Stomach (tissue), 8 donors: ENCODE measurements at regions not wholly inside any gene's neighbourhood (a gene's known extent, or its start where the extent isn't known, plus 50 kb on each side); places are given as distances from the start of the nearest gene placed in this dataset.

ENCODE experiments used
- DNase-seq, 2 donors: peaks; one replicate each; pipeline versions ENCODE4 v3.0.0 to v3.0.0-alpha.2; 2013 to 2019
- H3K27ac ChIP-seq, 5 donors: fragments of 200-600 bp in 4 of 5; sonication (generic) in 4 of 5; one replicate each; pipeline ENCODE4 v1.5.1; 2013 to 2019; ENCODE audit warnings: mild to moderate bottlenecking in 1 of 5, moderate library complexity in 1 of 5
- H3K27me3 ChIP-seq, 3 donors: fragments of 200-600 bp; sonication (generic); one replicate each; pipeline ENCODE4 v1.5.1; 2017 to 2019; ENCODE audit warnings: mixed run types in 1 of 3
- H3K36me3 ChIP-seq, 4 donors: fragments of 200-600 bp; sonication (generic); 1 replicate in 3 of 4; 2 replicates in 1 of 4; pipeline ENCODE4 v1.5.1; 2016 to 2019
- H3K4me1 ChIP-seq, 4 donors: fragments of 200-600 bp; sonication (generic); one replicate each; pipeline ENCODE4 v1.5.1; 2016 to 2019
- H3K4me3 ChIP-seq, 4 donors: fragments of 200-600 bp; sonication (generic) in 3 of 4; one replicate each; pipeline ENCODE4 v1.5.1; 2016 to 2019; ENCODE audit warnings: mild to moderate bottlenecking in 1 of 4
- H3K9me3 ChIP-seq, 4 donors: fragments of 200-600 bp; sonication (generic); one replicate each; pipeline ENCODE4 v1.5.1; 2016 to 2019
- CTCF ChIP-seq, 7 experiments: fragments of 450-650 bp in 4 of 7; fragments of 200-600 bp in 3 of 7; sonication (generic) in 3 of 7; IDR thresholded peaks; one replicate each; pipeline ENCODE4 v1.5.1; 2016 to 2019; ENCODE audit warnings: antibody characterized with exemption in 7 of 7, control low read depth in 2 of 7, mild to moderate bottlenecking in 1 of 7
- EP300 ChIP-seq: sonication (generic); formaldehyde crosslinking; IDR thresholded peaks from one replicate; pipeline ENCODE4 v1.6.1; 2017; ENCODE audit warnings: antibody characterized with exemption
- POLR2A ChIP-seq, 4 donors: fragments of 450-650 bp; IDR thresholded peaks; one replicate each; pipeline ENCODE4 v1.6.1; 2016; ENCODE audit warnings: antibody characterized with exemption in 4 of 4, control low read depth in 2 of 4, mild to moderate bottlenecking in 1 of 4, moderate library complexity in 1 of 4
- POLR2AphosphoS5 ChIP-seq, 3 donors: sonication (generic); formaldehyde crosslinking; IDR thresholded peaks; one replicate each; pipeline ENCODE4 v1.6.1; 2016; ENCODE audit warnings: antibody characterized with exemption in 3 of 3
- WGBS, 5 donors: extraction: QIAGEN DNeasy Blood & Tissue Kit in 3 of 5; methylation state at CpG; one replicate each; pipeline versions ENCODE4 v1.1.5 to v1.1.7; 2013 to 2018; 5-methylcytosine and 5-hydroxymethylcytosine counted together
- intact Hi-C: fragments of 100-400 bp; cut with DNase I; formaldehyde crosslinking; loops from one replicate; pipeline ENCODE4 v1.15.1; 2023; ENCODE audit warnings: low total_unique reads
- donor health status: healthy with polysubstance abuse.
- donor health status: Bipolar disorder and iron deficiency.
- donor health status: healthy.

DNA sequence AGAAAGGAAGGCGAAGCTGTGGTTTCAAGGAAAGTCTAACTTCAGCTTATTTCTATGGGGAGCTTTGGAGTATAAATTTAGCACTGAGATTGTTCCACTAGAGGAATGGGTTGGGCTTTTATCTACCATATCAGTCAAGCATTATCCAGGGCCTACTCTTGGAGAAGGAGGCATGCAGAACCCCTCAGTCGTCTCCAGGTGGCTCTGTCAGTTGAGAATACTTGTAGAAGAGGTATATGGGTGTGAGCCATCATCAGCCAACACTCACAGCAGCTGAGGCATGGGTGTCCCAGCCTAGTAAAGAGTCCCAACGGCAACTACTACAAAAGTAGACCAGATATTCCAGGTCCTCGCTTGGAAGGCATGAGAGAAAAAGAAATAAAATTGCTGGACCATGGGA lies 548.5 kb upstream of the GRAMD2B start:
- intact Hi-C loops: no loop called here
- whole genome bisulfite sequencing, 5 donors: 71 to 83% (median 73%) methylated on average over 4 of the region's 4 CpGs
- H3K4me3 ChIP-seq: no peak overlapping the region
- no peaks in the 10 kb centered on the region for H3K36me3 ChIP-seq
- H3K9me3 ChIP-seq: no peaks in the 10 kb centered on the region
- no peaks in the 10 kb centered on the region for H3K27me3 ChIP-seq
- TF ChIP-seq POLR2A (IDR thresholded peaks at IDR 0.05) (no peak), EP300 (no peak), POLR2AphosphoS5 (IDR thresholded peaks at IDR 0.05) (no peak), CTCF (IDR thresholded peaks at IDR 0.05) (no peak)
- H3K4me1 ChIP-seq: peaks cover 0 to 11% (median 0%) of the 10 kb centered on the region in 4 donors
- DNase-seq: no peak
- no peak overlapping the region for H3K27ac ChIP-seq

DNA sequence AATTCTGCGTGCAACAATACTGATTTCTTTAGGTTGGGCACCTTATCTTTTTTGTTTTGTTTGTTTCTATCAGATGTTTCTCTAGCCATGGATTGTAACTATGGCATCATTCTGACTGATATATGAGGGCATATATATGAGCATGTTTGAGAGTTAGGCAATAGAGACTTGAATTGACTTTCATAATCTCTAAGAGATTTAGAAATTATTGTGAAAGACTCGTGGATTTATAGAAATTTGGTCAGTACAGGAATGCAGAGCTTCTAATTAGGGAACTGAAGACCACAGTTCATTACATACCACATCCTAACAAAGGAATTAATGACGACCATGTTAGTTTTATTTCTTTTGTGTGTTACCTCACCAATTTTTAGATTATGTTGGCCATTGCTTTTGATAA lies 546.0 kb upstream of the GRAMD2B start:
- Histone ChIP-seq H3K27ac (no peak overlapping the region), H3K4me1 (peaks cover 0 to 11% (median 0%) of the 10 kb centered on the region in 4 donors), H3K9me3 (no peaks in the 10 kb centered on the region), H3K4me3 (no peak overlapping the region), H3K36me3 (no peaks in the 10 kb centered on the region), H3K27me3 (no peaks in the 10 kb centered on the region)
- DNase-seq: no peak
- intact Hi-C loops: no loop called here
- WGBS, 5 donors: 66 to 74% (median 72%) methylated on average over 3 of the region's 3 CpGs
- TF ChIP-seq CTCF (IDR thresholded peaks at IDR 0.05) (no peak), EP300 (no peak)

DNA sequence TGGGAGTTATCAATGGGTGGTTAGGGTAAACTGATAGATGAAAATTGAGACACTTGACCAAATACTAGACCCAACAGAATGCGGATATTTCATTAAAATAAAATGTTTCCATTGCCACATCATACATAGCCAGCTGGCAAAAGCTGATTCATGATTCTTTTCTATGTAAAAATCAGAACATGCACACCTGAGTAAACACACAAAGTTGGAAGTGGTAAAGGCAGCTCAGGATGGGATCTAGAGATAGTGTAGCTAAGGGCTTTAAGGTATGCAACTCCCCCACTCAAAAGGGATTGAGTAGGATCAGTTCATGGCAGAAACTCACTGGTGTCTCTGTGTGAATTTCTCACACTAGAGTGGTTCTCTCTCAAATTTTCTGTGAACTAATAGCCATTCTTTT lies 541.1 kb upstream of the GRAMD2B start:
- no peak for DNase-seq
- Histone ChIP-seq H3K9me3 (no peaks in the 10 kb centered on the region), H3K4me1 (no peaks in the 10 kb centered on the region), H3K27me3 (no peaks in the 10 kb centered on the region), H3K27ac (no peak overlapping the region), H3K36me3 (no peaks in the 10 kb centered on the region), H3K4me3 (no peak overlapping the region)
- TF ChIP-seq EP300 (no peak), POLR2A (IDR thresholded peaks at IDR 0.05) (no peak), POLR2AphosphoS5 (IDR thresholded peaks at IDR 0.05) (no peak), CTCF (IDR thresholded peaks at IDR 0.05) (no peak)
- WGBS, 5 donors: 43 to 88% (median 60%) methylated on average over 1 of the region's 1 CpG
- intact Hi-C loops: no loop called here

DNA sequence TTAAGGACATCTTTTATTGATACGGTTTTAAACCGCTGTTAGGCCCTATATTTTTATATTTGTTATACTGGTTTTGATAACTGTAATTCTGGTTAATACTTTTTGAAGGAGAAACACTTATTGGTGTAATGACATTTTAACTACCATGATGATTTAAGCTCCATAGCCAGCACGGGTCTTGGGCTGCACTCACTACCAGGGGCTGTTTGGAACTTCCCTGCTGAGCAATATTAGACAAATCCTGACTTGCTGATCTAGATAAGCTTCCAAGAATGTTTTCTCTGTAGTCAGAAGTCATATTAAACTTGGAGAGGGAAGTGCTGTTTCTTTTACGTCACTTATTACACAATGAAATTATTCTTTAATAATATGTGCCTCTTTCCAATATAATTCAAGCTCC lies 540.0 kb upstream of the GRAMD2B start:
- WGBS, 5 donors: 74 to 91% (median 88%) methylated on average over 4 of the region's 4 CpGs
- intact Hi-C loops: no loop called here
- Histone ChIP-seq H3K4me1 (no peaks in the 10 kb centered on the region), H3K4me3 (no peak overlapping the region), H3K9me3 (no peaks in the 10 kb centered on the region), H3K27ac (no peak overlapping the region), H3K27me3 (no peaks in the 10 kb centered on the region), H3K36me3 (no peaks in the 10 kb centered on the region)
- TF ChIP-seq CTCF (IDR thresholded peaks at IDR 0.05) (no peak), EP300 (no peak), POLR2A (IDR thresholded peaks at IDR 0.05) (no peak), POLR2AphosphoS5 (IDR thresholded peaks at IDR 0.05) (no peak)
- no peak for DNase-seq

- Histone ChIP-seq H3K4me3 (no peak overlapping the region), H3K4me1 (peaks cover 0 to 4% (median 0%) of the 10 kb centered on the region in 4 donors), H3K27me3 (no peaks in the 10 kb centered on the region), H3K27ac (no peak overlapping the region), H3K36me3 (no peaks in the 10 kb centered on the region), H3K9me3 (no peaks in the 10 kb centered on the region)
- intact Hi-C loops: no loop called here
- no peak for TF ChIP-seq POLR2A (IDR thresholded peaks at IDR 0.05)
- TF ChIP-seq POLR2AphosphoS5 (IDR thresholded peaks at IDR 0.05): no peak
- TF ChIP-seq EP300: no peak
- no peak for TF ChIP-seq CTCF (IDR thresholded peaks at IDR 0.05)
- no peak for DNase-seq
Measured at GRCh38 chr5:125888358-125888757, 534.9 kb upstream of the GRAMD2B start.
